Natural killer cell (primary cell): ENCODE measurements at regions not wholly inside any gene's neighbourhood (a gene's known extent, or its start where the extent isn't known, plus 50 kb on each side); places are given as distances from the start of the nearest gene placed in this dataset.

ENCODE experiments used
- ATAC-seq, 3 donors: fragments of 150-1000 bp in 2 of 3; fragments of 200-7000 bp in 1 of 3; cut with Tn5 transposase; 1 replicate in 1 of 3; 2 replicates in 2 of 3; pipeline ENCODE4 v1.10.0; 2021; ENCODE audit warnings: mild to moderate bottlenecking in 2 of 3, moderate library complexity in 2 of 3
- DNase-seq, 2 donors: peaks; one replicate each; pipeline versions ENCODE4 v3.0.0 to v3.0.0-alpha.2; 2013 to 2021; ENCODE audit warnings: mixed read lengths in 1 of 2
- H3K27ac ChIP-seq: one replicate; pipeline ENCODE4 v1.5.1; 2013; ENCODE audit warnings: mild to moderate bottlenecking, low read length
- H3K27me3 ChIP-seq: one replicate; pipeline ENCODE4 v1.6.1; 2013; ENCODE audit warnings: low read length; ENCODE audit not compliant: control insufficient read depth, insufficient read depth
- H3K36me3 ChIP-seq: one replicate; pipeline ENCODE4 v1.6.1; 2013; ENCODE audit warnings: low read length; ENCODE audit not compliant: control insufficient read depth, insufficient read depth
- H3K4me1 ChIP-seq: one replicate; pipeline ENCODE4 v1.6.1; 2013; ENCODE audit warnings: low read length; ENCODE audit not compliant: control insufficient read depth, insufficient read depth
- H3K4me3 ChIP-seq: one replicate; pipeline ENCODE4 v1.5.1; 2013; ENCODE audit warnings: low read length
- H3K9me3 ChIP-seq: one replicate; pipeline ENCODE4 v1.6.1; 2013; ENCODE audit warnings: low read length; ENCODE audit not compliant: control insufficient read depth, insufficient read depth
- H3K27ac Mint-ChIP-seq, 2 donors: one replicate each; pipeline ENCODE4 v1.8.0; 2022; ENCODE audit warnings: mild to moderate bottlenecking in 2 of 2, mixed read lengths in 2 of 2, moderate library complexity in 1 of 2
- H3K27me3 Mint-ChIP-seq, 2 donors: one replicate each; pipeline ENCODE4 v1.8.0; 2022; ENCODE audit warnings: low read depth in 2 of 2, mixed read lengths in 2 of 2
- H3K36me3 Mint-ChIP-seq: one replicate; pipeline ENCODE4 v1.8.0; 2022; ENCODE audit warnings: mixed read lengths
- H3K4me1 Mint-ChIP-seq, 2 donors: one replicate each; pipeline ENCODE4 v1.8.0; 2022; ENCODE audit warnings: mixed read lengths in 2 of 2
- H3K4me3 Mint-ChIP-seq: one replicate; pipeline ENCODE4 v1.8.0; 2022; ENCODE audit warnings: mild to moderate bottlenecking, moderate library complexity, mixed read lengths
- H3K9me3 Mint-ChIP-seq, 2 donors: one replicate each; pipeline ENCODE4 v1.8.0; 2022; ENCODE audit warnings: mixed read lengths in 2 of 2
- WGBS: methylation state at CpG from one replicate; pipeline ENCODE4 v1.1.7; 2013; ENCODE audit warnings: missing lambda C conversion rate; ENCODE audit not compliant: insufficient coverage; 5-methylcytosine and 5-hydroxymethylcytosine counted together
- intact Hi-C: fragments of 100-400 bp; cut with micrococcal nuclease; formaldehyde crosslinking; loops from one replicate; pipeline ENCODE4 v1.14.2; 2022
- TF ChIP-seq, protein P1 (sequence below): fragments of 200-600 bp; IDR thresholded peaks from one replicate; pipeline ENCODE4 v1.8.0; 2022; ENCODE audit warnings: antibody characterized with exemption

DNA sequence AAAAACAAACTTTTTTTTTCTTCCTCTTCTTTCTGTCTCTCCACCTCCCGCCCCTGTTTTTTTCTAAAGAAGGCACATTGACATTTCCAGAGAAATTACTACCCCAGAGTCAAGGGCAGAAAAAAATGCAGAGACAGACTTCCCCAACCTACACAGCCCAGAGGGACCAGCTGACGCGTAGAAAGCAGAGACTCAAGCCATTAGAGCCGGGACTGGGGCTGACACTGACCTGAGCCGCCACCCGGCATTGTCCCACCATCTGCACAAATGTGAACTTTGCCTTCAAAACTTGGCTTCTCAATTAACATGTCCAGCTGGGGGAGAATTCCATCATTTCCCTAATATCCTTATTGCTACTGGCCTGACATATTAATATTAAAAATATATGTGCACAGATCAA is 385.6 kb downstream of the NR2F2 start:
- WGBS: 46% methylated on average over 6 of the region's 6 CpGs
- H3K9me3 Mint-ChIP-seq: no peaks in the 10 kb centered on the region
- H3K4me1 Mint-ChIP-seq: peaks cover 0 to 3% of the 10 kb centered on the region in 2 donors
- no peaks in the 10 kb centered on the region for H3K4me1 ChIP-seq
- no peak overlapping the region for H3K27ac ChIP-seq
- H3K27me3 Mint-ChIP-seq: peaks cover 0 to 10% of the 10 kb centered on the region in 2 donors
- no peak overlapping the region for H3K4me3 Mint-ChIP-seq
- TF ChIP-seq, protein P1, sequence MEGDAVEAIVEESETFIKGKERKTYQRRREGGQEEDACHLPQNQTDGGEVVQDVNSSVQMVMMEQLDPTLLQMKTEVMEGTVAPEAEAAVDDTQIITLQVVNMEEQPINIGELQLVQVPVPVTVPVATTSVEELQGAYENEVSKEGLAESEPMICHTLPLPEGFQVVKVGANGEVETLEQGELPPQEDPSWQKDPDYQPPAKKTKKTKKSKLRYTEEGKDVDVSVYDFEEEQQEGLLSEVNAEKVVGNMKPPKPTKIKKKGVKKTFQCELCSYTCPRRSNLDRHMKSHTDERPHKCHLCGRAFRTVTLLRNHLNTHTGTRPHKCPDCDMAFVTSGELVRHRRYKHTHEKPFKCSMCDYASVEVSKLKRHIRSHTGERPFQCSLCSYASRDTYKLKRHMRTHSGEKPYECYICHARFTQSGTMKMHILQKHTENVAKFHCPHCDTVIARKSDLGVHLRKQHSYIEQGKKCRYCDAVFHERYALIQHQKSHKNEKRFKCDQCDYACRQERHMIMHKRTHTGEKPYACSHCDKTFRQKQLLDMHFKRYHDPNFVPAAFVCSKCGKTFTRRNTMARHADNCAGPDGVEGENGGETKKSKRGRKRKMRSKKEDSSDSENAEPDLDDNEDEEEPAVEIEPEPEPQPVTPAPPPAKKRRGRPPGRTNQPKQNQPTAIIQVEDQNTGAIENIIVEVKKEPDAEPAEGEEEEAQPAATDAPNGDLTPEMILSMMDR: no peak
- DNase-seq (no peak), ATAC-seq (no peak)
- H3K36me3 Mint-ChIP-seq: no peaks in the 10 kb centered on the region
- no peaks in the 10 kb centered on the region for H3K36me3 ChIP-seq
- H3K4me3 ChIP-seq: no peak overlapping the region
- no peaks in the 10 kb centered on the region for H3K9me3 ChIP-seq
- intact Hi-C loops: no loop called here
- no peaks in the 10 kb centered on the region for H3K27me3 ChIP-seq
- no peak overlapping the region for H3K27ac Mint-ChIP-seq

DNA sequence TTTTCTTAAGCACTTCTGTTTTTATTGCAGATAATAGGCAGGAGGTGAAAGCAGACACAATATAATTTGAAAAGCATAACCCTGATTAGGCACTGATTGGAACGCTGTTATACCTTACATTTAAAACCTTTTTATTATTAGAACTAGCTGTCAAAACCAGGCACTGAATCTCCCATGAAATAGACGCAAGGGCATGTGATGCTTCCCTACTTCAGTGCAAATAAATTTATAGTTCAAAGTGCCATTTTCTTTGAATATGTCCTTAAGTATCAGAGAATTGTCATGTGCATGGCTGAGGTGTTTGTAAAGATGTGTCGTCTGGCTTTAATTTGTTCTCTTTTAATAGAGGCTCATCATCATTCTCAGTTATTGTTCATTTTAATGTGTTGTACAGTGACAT is 386.0 kb downstream of the NR2F2 start:
- no peaks in the 10 kb centered on the region for H3K9me3 ChIP-seq
- H3K4me1 ChIP-seq: no peaks in the 10 kb centered on the region
- no peaks in the 10 kb centered on the region for H3K27me3 ChIP-seq
- DNase-seq: no peak
- H3K36me3 ChIP-seq: no peaks in the 10 kb centered on the region
- no peak overlapping the region for H3K4me3 ChIP-seq
- no peak overlapping the region for H3K27ac ChIP-seq
- H3K4me1 Mint-ChIP-seq: peaks cover 0 to 3% of the 10 kb centered on the region in 2 donors
- WGBS: 83% methylated on average over 2 of the region's 3 CpGs
- TF ChIP-seq, protein P1: no peak
- intact Hi-C loops: no loop called here
- H3K36me3 Mint-ChIP-seq: no peaks in the 10 kb centered on the region
- no peaks in the 10 kb centered on the region for H3K9me3 Mint-ChIP-seq
- ATAC-seq: no peak
- H3K4me3 Mint-ChIP-seq: no peak overlapping the region
- peaks cover 0 to 12% of the 10 kb centered on the region in 2 donors for H3K27me3 Mint-ChIP-seq
- H3K27ac Mint-ChIP-seq: no peak overlapping the region

DNA sequence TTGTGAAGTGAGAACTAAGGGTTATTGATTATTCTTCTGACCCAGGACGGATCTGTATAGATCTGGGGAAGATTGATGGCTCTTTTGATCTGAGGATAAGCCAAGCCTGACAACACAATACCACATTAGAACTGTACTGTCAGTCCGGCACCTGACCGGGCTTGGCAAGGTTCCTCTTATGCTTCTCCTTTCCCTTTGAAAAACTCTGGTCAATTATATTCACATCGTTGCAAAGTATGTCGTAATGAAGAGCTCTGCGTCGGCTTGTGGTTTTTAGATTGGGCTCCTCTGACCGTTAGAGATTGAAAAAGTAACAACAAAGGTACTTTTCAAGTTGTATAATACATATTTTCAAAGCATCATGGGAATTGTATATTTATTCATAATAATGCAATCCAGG is 389.8 kb downstream of the NR2F2 start:
- DNase-seq: no peak
- H3K9me3 Mint-ChIP-seq: peaks cover 2% of the 10 kb centered on the region in 2 donors

DNA sequence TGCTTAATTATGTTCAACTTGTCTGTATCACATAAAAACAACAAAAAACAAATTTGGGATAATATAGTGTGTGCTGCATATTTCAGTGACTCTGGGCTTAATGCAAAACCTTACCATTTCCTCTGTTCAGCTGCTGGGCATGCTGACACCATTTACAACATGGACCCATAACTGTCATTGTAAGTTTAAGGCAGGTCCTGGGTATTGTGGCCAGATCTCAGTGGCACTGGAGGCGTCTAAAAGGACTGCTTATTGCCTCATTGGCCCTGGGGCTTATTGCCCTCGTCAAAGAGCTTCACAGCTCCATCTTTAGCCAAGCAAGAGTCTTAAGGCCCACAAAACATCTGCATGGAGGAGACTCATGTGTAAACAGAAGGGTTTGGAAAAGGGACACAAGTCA is 390.2 kb downstream of the NR2F2 start:
- Mint-ChIP-seq H3K4me3 (no peak overlapping the region), H3K4me1 (peaks cover 0 to 3% of the 10 kb centered on the region in 2 donors), H3K27ac (no peak overlapping the region), H3K36me3 (no peaks in the 10 kb centered on the region), H3K27me3 (peaks cover 0 to 12% of the 10 kb centered on the region in 2 donors), H3K9me3 (peaks cover 2% of the 10 kb centered on the region in 2 donors)
- Histone ChIP-seq H3K27me3 (no peaks in the 10 kb centered on the region), H3K36me3 (no peaks in the 10 kb centered on the region), H3K27ac (no peak overlapping the region), H3K4me3 (no peak overlapping the region), H3K4me1 (no peaks in the 10 kb centered on the region), H3K9me3 (no peaks in the 10 kb centered on the region)
- TF ChIP-seq, protein P1: no peak
- ATAC-seq (no peak), DNase-seq (no peak)
- WGBS: 55% methylated on average over 2 of the region's 2 CpGs
- intact Hi-C loops: no loop called here

More for the DNA sequence above, 389.8 kb downstream of the NR2F2 start:
- Histone ChIP-seq H3K27ac (no peak overlapping the region), H3K36me3 (no peaks in the 10 kb centered on the region), H3K4me1 (no peaks in the 10 kb centered on the region), H3K4me3 (no peak overlapping the region), H3K27me3 (no peaks in the 10 kb centered on the region), H3K9me3 (no peaks in the 10 kb centered on the region)
- intact Hi-C loops: no loop called here
- Mint-ChIP-seq H3K4me3 (no peak overlapping the region), H3K27me3 (peaks cover 0 to 12% of the 10 kb centered on the region in 2 donors), H3K36me3 (no peaks in the 10 kb centered on the region), H3K27ac (no peak overlapping the region), H3K4me1 (peaks cover 0 to 3% of the 10 kb centered on the region in 2 donors)
- 23% methylated on average over 3 of the region's 8 CpGs for WGBS
- TF ChIP-seq, protein P1: no peak
- no peak for ATAC-seq
